ENCODE measurements at regions not wholly inside any gene's neighbourhood (a gene's known extent, or its start where the extent isn't known, plus 50 kb on each side); places are given as distances from the start of the nearest gene placed in this dataset.

DNA sequence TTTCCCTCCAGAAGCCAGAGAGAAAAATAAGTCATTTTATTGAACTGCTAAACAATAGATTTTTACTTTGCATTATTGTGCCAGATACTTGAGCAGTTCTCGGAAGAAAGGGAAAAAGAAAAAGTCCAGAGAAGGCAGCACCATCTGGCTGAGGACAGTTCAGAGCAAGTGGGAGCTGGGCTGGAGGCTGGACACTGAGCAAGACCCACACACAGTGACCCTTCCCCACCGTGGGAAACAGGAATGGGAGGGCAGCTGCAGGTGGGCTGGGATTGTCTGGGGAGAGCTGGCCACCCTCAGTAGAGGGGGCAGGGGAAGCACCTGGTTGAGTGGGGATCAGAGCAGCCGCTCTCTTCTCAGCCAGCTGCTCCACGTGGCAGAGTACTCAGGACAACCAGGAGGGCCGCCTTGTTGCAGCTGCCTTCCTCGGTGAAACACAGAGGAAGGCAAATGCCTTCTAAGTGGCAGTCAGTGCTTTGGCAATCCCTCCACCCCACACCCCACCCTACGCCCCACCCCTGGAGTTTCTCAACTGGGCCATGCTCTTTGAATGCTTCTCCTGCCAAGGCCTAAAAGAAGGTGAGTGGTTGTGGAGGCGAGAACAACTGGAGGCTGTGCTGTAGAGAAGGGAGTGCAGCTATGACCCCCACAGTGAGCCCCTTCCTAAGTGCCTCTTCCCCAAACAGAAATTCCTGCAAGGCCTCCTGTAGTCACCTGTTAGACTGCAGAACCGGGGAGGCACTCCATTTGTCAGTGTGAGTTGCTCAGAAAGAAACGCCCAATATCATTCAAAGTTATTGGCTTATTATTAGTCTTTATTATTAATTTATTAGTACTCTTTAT, 179.3 kb downstream of the ZIC5 start:
- peaks cover 0 to 3% (median 0%) of the 10 kb centered on the region in 3 donors for H3K36me3 ChIP-seq
- no peak overlapping the region for H3K4me3 ChIP-seq
- H3K27me3 ChIP-seq: no peaks in the 10 kb centered on the region
- no peaks in the 10 kb centered on the region for H3K4me1 ChIP-seq
- DNase-seq: no peak
- TF ChIP-seq, protein P1, sequence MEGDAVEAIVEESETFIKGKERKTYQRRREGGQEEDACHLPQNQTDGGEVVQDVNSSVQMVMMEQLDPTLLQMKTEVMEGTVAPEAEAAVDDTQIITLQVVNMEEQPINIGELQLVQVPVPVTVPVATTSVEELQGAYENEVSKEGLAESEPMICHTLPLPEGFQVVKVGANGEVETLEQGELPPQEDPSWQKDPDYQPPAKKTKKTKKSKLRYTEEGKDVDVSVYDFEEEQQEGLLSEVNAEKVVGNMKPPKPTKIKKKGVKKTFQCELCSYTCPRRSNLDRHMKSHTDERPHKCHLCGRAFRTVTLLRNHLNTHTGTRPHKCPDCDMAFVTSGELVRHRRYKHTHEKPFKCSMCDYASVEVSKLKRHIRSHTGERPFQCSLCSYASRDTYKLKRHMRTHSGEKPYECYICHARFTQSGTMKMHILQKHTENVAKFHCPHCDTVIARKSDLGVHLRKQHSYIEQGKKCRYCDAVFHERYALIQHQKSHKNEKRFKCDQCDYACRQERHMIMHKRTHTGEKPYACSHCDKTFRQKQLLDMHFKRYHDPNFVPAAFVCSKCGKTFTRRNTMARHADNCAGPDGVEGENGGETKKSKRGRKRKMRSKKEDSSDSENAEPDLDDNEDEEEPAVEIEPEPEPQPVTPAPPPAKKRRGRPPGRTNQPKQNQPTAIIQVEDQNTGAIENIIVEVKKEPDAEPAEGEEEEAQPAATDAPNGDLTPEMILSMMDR (IDR thresholded peaks at IDR 0.05): no peak
- no peak overlapping the region for H3K27ac ChIP-seq
- H3K9me3 ChIP-seq: no peaks in the 10 kb centered on the region
- intact Hi-C loops (cut with DNase I; ENCODE audit: low total_unique reads): no loop called here

DNA sequence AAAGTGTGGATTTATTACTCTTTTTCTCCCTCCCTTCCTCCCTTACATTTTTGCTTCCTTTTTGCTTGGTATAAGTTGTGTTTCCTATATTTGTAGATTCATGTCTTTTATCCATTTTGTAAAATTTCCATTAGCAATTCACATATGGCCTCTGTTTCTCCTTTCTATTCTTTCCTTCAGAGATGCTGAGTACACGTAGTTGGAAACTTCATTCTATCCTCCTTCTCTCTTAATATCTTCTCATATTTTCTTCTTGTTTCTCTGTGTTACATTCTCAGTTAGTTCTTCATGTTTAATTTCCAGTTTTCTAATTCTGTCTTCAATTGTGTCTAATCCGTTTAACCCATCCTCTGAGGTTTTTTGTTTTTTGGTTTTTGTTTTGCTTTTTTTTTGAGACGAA, 188.9 kb downstream of the ZIC5 start:
- peaks cover 0 to 13% (median 3%) of the 10 kb centered on the region in 3 donors for H3K36me3 ChIP-seq
- DNase-seq: no peak
- H3K4me1 ChIP-seq: no peaks in the 10 kb centered on the region
- TF ChIP-seq, protein P1 (IDR thresholded peaks at IDR 0.05): no peak
- intact Hi-C loops (cut with DNase I; ENCODE audit: low total_unique reads): no loop called here
- H3K9me3 ChIP-seq: peaks cover 0 to 10% (median 7%) of the 10 kb centered on the region in 3 donors
- H3K27me3 ChIP-seq: no peaks in the 10 kb centered on the region
- no peak overlapping the region for H3K27ac ChIP-seq
- no peak overlapping the region for H3K4me3 ChIP-seq

DNA sequence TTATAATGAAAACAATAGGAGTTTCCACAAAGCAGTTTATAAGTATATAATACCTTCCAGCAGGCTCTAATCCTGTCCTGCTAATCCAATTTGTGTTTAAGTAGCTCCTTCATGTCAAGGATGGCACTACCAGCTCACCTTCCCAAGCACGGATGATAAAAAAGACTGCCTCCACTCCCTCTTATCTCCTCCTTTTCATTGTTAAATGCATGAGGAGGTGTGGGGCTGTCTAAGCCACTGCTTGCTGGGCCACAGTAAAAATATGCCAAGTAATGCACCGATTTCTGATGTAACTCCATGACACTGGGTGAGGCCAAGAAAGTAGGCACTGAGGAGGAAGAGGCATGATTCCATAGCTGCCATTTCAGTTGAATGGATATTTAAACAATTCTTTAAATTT, 193.1 kb downstream of the ZIC5 start:
- intact Hi-C loops (cut with DNase I; ENCODE audit: low total_unique reads): no loop called here

DNA sequence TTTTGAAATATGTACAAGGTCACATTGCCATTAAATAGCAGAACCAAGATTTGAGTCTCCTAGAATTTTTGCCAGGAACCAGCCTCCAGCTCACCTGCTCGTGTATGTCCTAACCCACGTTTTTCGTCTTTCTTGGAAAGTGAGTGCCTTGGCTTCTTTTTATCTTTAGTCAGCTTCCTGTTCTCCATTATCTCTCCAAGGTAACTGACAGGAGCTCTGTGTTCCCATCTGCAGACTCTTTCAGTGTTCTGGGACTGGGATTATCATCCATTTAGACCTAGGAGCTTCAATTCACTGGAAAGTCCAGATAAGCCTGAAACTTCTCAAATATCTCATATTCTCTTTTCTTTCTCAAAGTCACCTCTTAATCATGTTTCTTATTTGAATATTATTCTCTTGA, 193.7 kb downstream of the ZIC5 start:
- no peak overlapping the region for H3K4me3 ChIP-seq
- DNase-seq: no peak
- TF ChIP-seq, protein P1 (IDR thresholded peaks at IDR 0.05): no peak
- H3K36me3 ChIP-seq: peaks cover 2 to 6% (median 3%) of the 10 kb centered on the region in 3 donors
- H3K9me3 ChIP-seq: peaks cover 0 to 7% (median 1%) of the 10 kb centered on the region in 3 donors
- intact Hi-C loops (cut with DNase I; ENCODE audit: low total_unique reads): no loop called here
- H3K27me3 ChIP-seq: no peaks in the 10 kb centered on the region
- H3K27ac ChIP-seq: no peak overlapping the region
- peaks cover 0 to 12% (median 3%) of the 10 kb centered on the region in 4 donors for H3K4me1 ChIP-seq

More for the DNA sequence above, 193.1 kb downstream of the ZIC5 start:
- no peak for DNase-seq
- Histone ChIP-seq H3K4me1 (peaks cover 0 to 12% (median 3%) of the 10 kb centered on the region in 4 donors), H3K36me3 (peaks cover 0 to 9% (median 3%) of the 10 kb centered on the region in 3 donors), H3K9me3 (peaks cover 0 to 8% (median 7%) of the 10 kb centered on the region in 3 donors), H3K4me3 (no peak overlapping the region), H3K27me3 (no peaks in the 10 kb centered on the region), H3K27ac (no peak overlapping the region)
- TF ChIP-seq, protein P1 (IDR thresholded peaks at IDR 0.05): no peak

DNA sequence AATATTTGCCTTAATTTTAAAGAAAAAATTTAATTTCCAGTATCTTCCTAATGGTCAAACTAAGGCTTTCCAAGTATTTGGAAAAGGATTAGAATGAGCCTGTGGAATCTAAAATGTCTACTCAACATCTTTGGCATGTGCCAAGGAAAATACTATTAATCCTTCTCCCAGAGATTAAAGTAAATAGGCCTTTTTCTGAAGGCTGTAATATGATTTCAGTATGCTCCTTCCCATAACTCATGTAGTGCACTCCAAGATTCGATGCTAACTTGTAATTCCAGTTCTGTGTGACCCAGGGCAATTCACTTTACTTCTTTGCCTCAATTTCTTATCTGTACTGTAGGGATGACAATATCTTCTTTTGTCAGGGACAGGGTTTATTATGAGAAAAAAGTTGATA, 196.9 kb downstream of the ZIC5 start:
- H3K27me3 ChIP-seq: no peaks in the 10 kb centered on the region
- H3K9me3 ChIP-seq: no peaks in the 10 kb centered on the region
- no peak overlapping the region for H3K27ac ChIP-seq
- intact Hi-C loops (cut with DNase I; ENCODE audit: low total_unique reads): no loop called here
- no peak overlapping the region for H3K4me3 ChIP-seq
- H3K4me1 ChIP-seq: peaks cover 0 to 12% (median 3%) of the 10 kb centered on the region in 4 donors
- TF ChIP-seq, protein P1 (IDR thresholded peaks at IDR 0.05): no peak
- H3K36me3 ChIP-seq: peaks cover 0 to 7% (median 0%) of the 10 kb centered on the region in 3 donors
- DNase-seq: no peak
